Activated CD8-positive, alpha-beta memory T cell treated with anti-CD3 and anti-CD28 coated beads, Interleukin-2, amount 50 U/mL, for 24 hours (primary cell): ENCODE measurements at regions not wholly inside any gene's neighbourhood (a gene's known extent, or its start where the extent isn't known, plus 50 kb on each side); places are given as distances from the start of the nearest gene placed in this dataset.
A peak's percentile ranks its signal among the peaks of the same experiment; 100 is the strongest.
"Not testable (repeated sequence)": the region's sequence is repeated elsewhere in the genome, so short reads cannot be mapped to it uniquely, and the experiment has no call there.

ENCODE experiments used
- DNase-seq: peaks from one replicate; pipeline ENCODE4 v3.0.0-alpha.2; 2020; ENCODE audit errors: extremely low read depth

DNA sequence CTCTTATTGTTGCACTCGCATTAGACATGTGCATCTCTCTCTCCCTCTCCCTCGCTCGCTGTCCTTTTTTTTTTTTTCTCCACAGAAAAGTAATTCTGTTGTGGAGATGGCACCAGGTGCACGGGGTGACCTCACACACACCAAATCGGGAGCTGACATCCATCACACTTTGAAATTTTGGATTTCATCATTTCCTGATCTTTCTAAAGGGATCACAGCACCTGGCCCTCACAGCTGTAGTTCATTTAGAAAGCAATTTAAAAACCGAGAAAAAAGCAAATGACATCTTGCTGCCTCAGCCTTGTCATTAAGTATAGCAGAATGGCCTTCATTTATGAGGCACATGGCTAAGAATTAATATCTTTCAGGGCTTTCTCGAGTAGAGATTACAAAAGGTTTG is 717.2 kb downstream of the RNF144A start:
- no peak for DNase-seq

- DNase-seq: no peak
Observed at GRCh38 chr2:7639476-7639875, 722.3 kb downstream of the RNF144A start.

GRCh38 chr2:7641272-7641671 is 724.1 kb downstream of the RNF144A start:
- DNase-seq: not testable (repeated sequence)

GRCh38 chr2:7646024-7646423 is 728.8 kb downstream of the RNF144A start:
- DNase-seq: no peak

DNA sequence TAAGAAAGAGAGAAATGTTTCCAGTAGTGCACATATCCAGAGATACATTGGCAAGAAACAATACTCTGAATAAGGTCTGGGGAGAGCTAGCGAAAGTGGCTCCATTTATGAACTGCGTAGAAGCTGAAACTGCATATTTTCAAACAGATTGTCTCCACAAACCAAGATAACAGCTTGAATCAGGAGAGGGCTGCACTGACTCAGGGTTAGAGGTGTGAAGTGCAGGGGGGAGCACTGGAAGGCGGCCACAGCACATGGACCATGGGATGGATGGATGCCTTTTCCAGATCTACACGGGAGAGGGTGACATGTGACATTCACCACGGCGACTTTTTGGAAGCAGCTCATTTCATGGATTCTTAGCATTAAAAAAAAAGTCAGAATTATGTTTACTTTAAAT is 729.4 kb downstream of the RNF144A start:
- no peak for DNase-seq

DNA sequence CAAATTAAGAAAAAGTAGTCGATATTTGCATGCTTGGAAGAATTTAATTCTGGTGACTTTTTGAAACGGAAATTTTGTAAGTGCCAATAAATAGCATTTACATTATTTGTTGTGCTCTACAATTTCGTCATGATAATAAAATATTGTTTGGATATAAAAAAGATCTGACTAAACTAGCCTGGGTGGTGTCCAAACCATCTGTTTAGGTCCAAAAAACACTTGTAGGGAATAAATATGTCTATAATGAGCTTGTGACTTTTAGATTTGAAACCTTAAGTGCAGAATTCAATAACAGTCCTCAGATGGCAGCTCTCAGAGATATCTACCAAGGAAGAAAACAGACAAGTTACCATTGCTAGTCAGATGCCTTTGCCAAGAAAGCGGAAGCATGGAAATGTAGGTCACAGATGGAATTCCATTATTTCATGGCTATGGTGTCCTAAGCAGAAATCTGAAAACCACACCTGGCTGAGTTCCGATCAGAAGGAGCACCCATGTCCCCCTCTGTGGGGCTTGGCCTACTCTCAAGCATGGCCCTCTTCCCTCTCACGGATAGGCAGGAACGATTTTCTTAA is 731.1 kb downstream of the RNF144A start:
- DNase-seq: no peak

- no peak for DNase-seq
Observed at GRCh38 chr2:7649461-7650228, 732.4 kb downstream of the RNF144A start.

GRCh38 chr2:7653617-7654016 is 736.4 kb downstream of the RNF144A start:
- DNase-seq: no peak

GRCh38 chr2:7655629-7656028 is 738.4 kb downstream of the RNF144A start:
- no peak for DNase-seq

GRCh38 chr2:7657526-7657925 is 740.3 kb downstream of the RNF144A start:
- not testable (repeated sequence) for DNase-seq

DNA sequence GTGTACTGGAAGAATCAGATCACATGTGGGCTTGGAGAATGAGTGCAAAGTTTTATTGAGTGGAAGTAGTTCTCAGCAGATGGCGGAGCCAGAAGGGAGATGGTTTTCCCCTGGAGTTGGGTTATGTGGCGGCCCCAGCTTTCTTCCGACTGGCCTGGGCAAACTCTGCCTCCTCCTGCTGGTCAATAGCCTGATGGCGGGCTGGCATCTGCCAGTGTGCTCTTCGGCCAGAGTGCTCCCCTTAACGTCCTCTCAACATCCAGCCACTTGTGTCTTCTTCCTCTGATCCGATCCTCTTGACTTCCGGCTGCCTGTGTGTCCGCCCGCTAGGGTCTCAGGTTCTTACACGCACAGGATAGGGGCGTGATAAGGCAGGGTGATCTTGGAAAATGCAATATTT is 741.3 kb downstream of the RNF144A start:
- no peak for DNase-seq

GRCh38 chr2:7660816-7661215 is 743.6 kb downstream of the RNF144A start:
- DNase-seq: no peak

GRCh38 chr2:7661502-7661901 is 744.3 kb downstream of the RNF144A start:
- no peak for DNase-seq

DNA sequence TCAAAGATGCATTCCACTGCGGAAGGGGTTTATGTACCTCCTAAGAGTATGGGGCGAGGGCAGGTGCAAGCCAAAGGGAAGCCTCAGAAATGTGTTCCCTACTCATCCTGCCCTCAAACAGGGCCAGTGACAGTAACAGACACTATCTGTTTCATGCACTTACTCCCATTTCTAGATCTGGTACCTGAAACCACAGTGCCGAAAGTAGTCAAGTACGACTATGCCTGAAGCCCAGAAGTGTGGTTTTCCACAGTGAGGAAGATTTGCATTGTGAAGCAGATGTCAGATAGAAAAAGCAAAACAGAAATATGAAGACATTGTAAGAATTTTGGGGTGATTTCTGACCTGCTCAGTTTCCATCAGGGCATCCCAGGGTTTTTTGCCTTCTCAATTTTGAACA is 748.7 kb downstream of the RNF144A start:
- no peak for DNase-seq

GRCh38 chr2:7666596-7667259 is 749.5 kb downstream of the RNF144A start:
- no peak for DNase-seq

DNA sequence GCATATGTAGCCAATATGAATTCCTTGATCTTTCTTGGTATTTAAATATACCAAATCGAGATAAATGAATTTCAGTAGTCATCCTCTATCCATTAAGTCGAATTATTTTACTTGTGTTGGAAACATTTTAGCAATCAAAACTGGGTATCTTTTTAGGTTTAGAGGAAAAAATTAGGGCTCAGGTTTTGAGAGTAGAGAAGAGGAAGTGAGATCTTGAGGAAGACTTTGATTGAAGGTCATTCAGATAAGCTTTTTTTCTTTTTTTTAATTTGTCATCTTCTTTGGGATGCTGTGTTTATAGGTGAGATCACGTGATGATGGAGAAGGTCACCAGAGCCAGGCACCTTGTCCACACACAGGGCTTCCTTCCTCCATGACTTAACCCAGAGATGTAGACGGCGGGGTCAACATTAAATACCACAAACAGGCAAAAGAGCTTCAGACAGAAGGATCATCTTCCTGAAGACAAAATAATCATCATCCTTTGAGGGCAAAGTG is 750.1 kb downstream of the RNF144A start:
- DNase-seq: no peak

GRCh38 chr2:7670905-7671641 is 753.9 kb downstream of the RNF144A start:
- DNase-seq: no peak

GRCh38 chr2:7672027-7672684 is 754.9 kb downstream of the RNF144A start:
- DNase-seq: peak; percentile 26

GRCh38 chr2:7672685-7673071 is 755.5 kb downstream of the RNF144A start:
- DNase-seq: no peak

DNA sequence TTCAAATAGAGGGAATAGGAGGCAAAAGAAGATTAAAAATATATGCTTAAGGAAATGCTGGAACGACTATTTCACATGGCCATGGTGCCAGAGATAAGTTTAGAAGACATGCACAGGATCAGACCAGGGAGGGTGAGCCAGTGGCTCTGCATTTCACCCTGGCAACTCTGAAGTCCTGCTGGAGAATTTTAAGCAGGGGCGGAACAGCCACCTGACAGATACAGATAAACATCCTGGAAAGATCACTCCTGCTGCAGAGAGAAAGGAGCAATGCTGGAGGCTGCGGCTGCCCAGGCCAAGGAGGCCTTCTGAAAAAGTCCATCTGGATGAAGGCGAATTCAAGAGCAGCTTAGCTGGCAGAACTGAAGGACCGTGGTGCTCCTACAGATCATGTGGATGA is 755.9 kb downstream of the RNF144A start:
- DNase-seq: no peak

DNA sequence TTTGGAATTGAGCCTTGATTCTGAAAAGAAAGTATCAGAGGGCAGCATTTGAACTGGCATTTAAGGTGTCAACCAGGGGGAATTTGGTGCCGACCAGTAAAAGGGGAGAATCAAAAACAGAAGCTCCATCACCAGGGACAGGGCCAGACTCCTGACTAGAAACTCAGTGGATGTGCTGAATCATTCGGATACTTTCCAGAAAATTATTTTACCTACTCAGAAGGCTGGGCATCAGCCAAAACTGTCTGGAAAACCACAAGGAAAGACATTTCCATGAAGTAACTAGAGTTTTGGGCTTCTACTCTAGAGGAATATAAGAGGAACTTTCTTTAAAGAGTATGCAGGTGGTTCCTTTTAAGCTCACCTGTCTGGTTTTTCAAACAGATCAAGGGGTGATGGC is 756.6 kb downstream of the RNF144A start:
- no peak for DNase-seq

- DNase-seq: no peak
Observed at GRCh38 chr2:7674606-7675005, 757.4 kb downstream of the RNF144A start.
